H9 (cell line): ENCODE measurements at regions not wholly inside any gene's neighbourhood (a gene's known extent, or its start where the extent isn't known, plus 50 kb on each side); places are given as distances from the start of the nearest gene placed in this dataset.

Experiments
- DNase-seq: peaks from one replicate; pipeline ENCODE4 v3.0.0-alpha.2; 2017
- H2AFZ ChIP-seq: one replicate; pipeline ENCODE4 v1.6.1; 2013; ENCODE audit warnings: mild to moderate bottlenecking, low read length, control low read depth, moderate library complexity
- H2AK5ac ChIP-seq: 2 replicates; pipeline ENCODE4 v1.6.1; 2013; ENCODE audit warnings: low read length, control low read depth, mixed read lengths; ENCODE audit not compliant: insufficient read length
- H2BK120ac ChIP-seq: one replicate; pipeline ENCODE4 v1.6.1; 2013; ENCODE audit warnings: low read depth, mild to moderate bottlenecking, low read length, control low read depth, inconsistent platforms; ENCODE audit not compliant: poor library complexity, severe bottlenecking
- H2BK12ac ChIP-seq: 2 replicates; pipeline ENCODE4 v1.6.1; 2013; ENCODE audit warnings: low read length, control low read depth, mixed read lengths, low read depth; ENCODE audit not compliant: insufficient read length
- H2BK15ac ChIP-seq: 2 replicates; pipeline ENCODE4 v1.6.1; 2013; ENCODE audit warnings: low read depth, low read length, control low read depth
- H2BK20ac ChIP-seq: one replicate; pipeline ENCODE4 v1.6.1; 2013; ENCODE audit warnings: low read depth, mild to moderate bottlenecking, low read length, control low read depth, inconsistent platforms; ENCODE audit not compliant: poor library complexity, severe bottlenecking
- H2BK5ac ChIP-seq: 2 replicates; pipeline ENCODE4 v1.6.1; 2013; ENCODE audit warnings: low read length, control low read depth, mixed read lengths; ENCODE audit not compliant: insufficient read length
- H3K14ac ChIP-seq: 2 replicates; pipeline ENCODE4 v1.6.1; 2013; ENCODE audit warnings: low read length, control low read depth; ENCODE audit not compliant: insufficient read depth
- H3K18ac ChIP-seq: 2 replicates; pipeline ENCODE4 v1.6.1; 2013; ENCODE audit warnings: low read depth, mild to moderate bottlenecking, mixed read lengths, low read length, control low read depth; ENCODE audit not compliant: insufficient read length
- H3K23ac ChIP-seq: 2 replicates; pipeline ENCODE4 v1.6.1; 2013; ENCODE audit warnings: low read length, control low read depth, mixed read lengths, low read depth; ENCODE audit not compliant: insufficient read length
- H3K23me2 ChIP-seq: 2 replicates; pipeline ENCODE4 v1.6.1; 2013; ENCODE audit warnings: low read depth, mild to moderate bottlenecking, mixed read lengths, low read length, control low read depth; ENCODE audit not compliant: insufficient read length, poor library complexity, severe bottlenecking
- H3K27ac ChIP-seq: 2 replicates; pipeline ENCODE4 v1.5.1; 2013; ENCODE audit warnings: low read length, control low read depth, mixed read lengths, low read depth; ENCODE audit not compliant: insufficient read length
- H3K27me3 ChIP-seq: 2 replicates; pipeline ENCODE4 v1.6.1; 2013; ENCODE audit warnings: low read length, control low read depth, inconsistent platforms; ENCODE audit not compliant: insufficient read depth
- H3K4ac ChIP-seq: 2 replicates; pipeline ENCODE4 v1.6.1; 2013; ENCODE audit warnings: low read depth, mild to moderate bottlenecking, control low read depth, inconsistent platforms, low read length, moderate library complexity
- H3K4me1 ChIP-seq: 2 replicates; pipeline ENCODE4 v1.6.1; 2013; ENCODE audit warnings: low read length, control low read depth, inconsistent platforms; ENCODE audit not compliant: insufficient read depth
- H3K4me2 ChIP-seq: 2 replicates; pipeline ENCODE4 v1.6.1; 2013; ENCODE audit warnings: low read length, control low read depth, mixed read lengths; ENCODE audit not compliant: insufficient read length, insufficient read depth
- H3K56ac ChIP-seq: 2 replicates; pipeline ENCODE4 v1.6.1; 2013; ENCODE audit warnings: low read depth, mild to moderate bottlenecking, mixed read lengths, low read length, control low read depth; ENCODE audit not compliant: insufficient read length
- H3K79me1 ChIP-seq: 2 replicates; pipeline ENCODE4 v1.6.1; 2013; ENCODE audit warnings: low read depth, mild to moderate bottlenecking, moderate library complexity, low read length, control low read depth, inconsistent platforms; ENCODE audit not compliant: insufficient read depth, poor library complexity, severe bottlenecking
- H3K79me2 ChIP-seq: 2 replicates; pipeline ENCODE4 v1.6.1; 2013; ENCODE audit warnings: low read length, control low read depth, inconsistent platforms; ENCODE audit not compliant: insufficient read depth
- H3K9ac ChIP-seq: 2 replicates; pipeline ENCODE4 v1.6.1; 2013; ENCODE audit warnings: low read length, control low read depth, mixed read lengths; ENCODE audit not compliant: insufficient read length; ENCODE audit errors: extremely low read depth
- H3K9me3 ChIP-seq: one replicate; pipeline ENCODE4 v1.6.1; 2013; ENCODE audit warnings: low read depth, low read length, inconsistent platforms; ENCODE audit not compliant: control insufficient read depth
- H3T11ph ChIP-seq: one replicate; pipeline ENCODE4 v1.6.1; 2013; ENCODE audit warnings: mild to moderate bottlenecking, low read length, control low read depth, inconsistent platforms
- H4K20me1 ChIP-seq: one replicate; pipeline ENCODE4 v1.6.1; 2013; ENCODE audit not compliant: control insufficient read depth, insufficient read length, insufficient read depth
- H4K5ac ChIP-seq: 2 replicates; pipeline ENCODE4 v1.6.1; 2013; ENCODE audit warnings: low read depth, mild to moderate bottlenecking, mixed read lengths, low read length, control low read depth; ENCODE audit not compliant: insufficient read length
- H4K8ac ChIP-seq: replicated peaks from 2 replicates; pipeline ENCODE4 v1.6.1; 2013; ENCODE audit warnings: low read length, control low read depth, mixed read lengths, low read depth; ENCODE audit not compliant: insufficient read length
- H4K91ac ChIP-seq: 2 replicates; pipeline ENCODE4 v1.6.1; 2013; ENCODE audit warnings: low read depth, mild to moderate bottlenecking, moderate library complexity, mixed read lengths, low read length, control low read depth; ENCODE audit not compliant: insufficient read length
- H3K27ac Mint-ChIP-seq, 3 experiments: 2 replicates in 2 of 3; 3 replicates in 1 of 3; pipeline ENCODE4 v1.8.0; 2020 to 2021; ENCODE audit warnings: mixed read lengths in 3 of 3, mild to moderate bottlenecking in 1 of 3, moderate library complexity in 1 of 3
- H3K27me3 Mint-ChIP-seq: 2 replicates; pipeline ENCODE4 v1.8.0; 2021; ENCODE audit warnings: low read depth, mild to moderate bottlenecking, moderate library complexity, mixed read lengths
- H3K36me3 Mint-ChIP-seq, 3 experiments: 2 replicates in 2 of 3; 3 replicates in 1 of 3; pipeline ENCODE4 v1.8.0; 2020 to 2021; ENCODE audit warnings: low read depth in 3 of 3, mixed read lengths in 3 of 3; ENCODE audit not compliant: insufficient read depth in 1 of 3
- H3K4me1 Mint-ChIP-seq, 2 experiments: 2 replicates each; pipeline ENCODE4 v1.8.0; 2020; ENCODE audit warnings: mixed read lengths in 2 of 2
- H3K4me3 Mint-ChIP-seq, 2 experiments: 2 replicates in 1 of 2; 3 replicates in 1 of 2; pipeline ENCODE4 v1.8.0; 2020 to 2021; ENCODE audit warnings: mild to moderate bottlenecking in 2 of 2, mixed read lengths in 2 of 2, moderate library complexity in 1 of 2
- H3K9me3 Mint-ChIP-seq, 2 experiments: 2 replicates in 1 of 2; 3 replicates in 1 of 2; pipeline ENCODE4 v1.8.0; 2020; ENCODE audit warnings: mild to moderate bottlenecking in 2 of 2, mixed read lengths in 2 of 2, moderate library complexity in 1 of 2
- CTCF ChIP-seq: fragments of 200-600 bp; sonication (generic); conservative IDR thresholded peaks from 3 replicates; pipeline ENCODE4 v1.8.0; 2021; ENCODE audit warnings: antibody characterized with exemption, mild to moderate bottlenecking

DNA sequence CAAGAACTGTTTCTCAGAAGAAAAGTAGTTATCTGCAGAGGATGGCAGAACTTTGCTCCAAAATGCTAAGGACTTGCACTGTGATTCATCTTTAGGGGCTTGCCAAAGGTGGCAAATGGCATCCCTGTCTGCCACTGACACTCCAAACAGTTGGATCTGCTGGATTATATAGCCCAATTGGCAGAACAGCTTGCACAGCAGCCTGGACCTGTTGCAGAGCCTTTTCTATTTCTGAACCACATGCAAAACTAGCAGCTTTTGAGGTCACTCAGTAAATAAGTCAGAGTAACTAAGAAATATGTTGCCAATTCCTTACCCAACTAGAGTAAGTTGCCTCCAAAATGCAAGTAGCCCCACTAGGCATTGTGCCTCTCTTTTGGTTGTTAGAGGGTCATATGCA lies 397.5 kb upstream of the NOVA1 start:
- no peak overlapping the region for H2BK5ac ChIP-seq
- H4K20me1 ChIP-seq = no peaks in the 10 kb centered on the region
- H3K9ac ChIP-seq = no peak overlapping the region
- H3K79me2 ChIP-seq = no peaks in the 10 kb centered on the region
- H3K4ac ChIP-seq = no peak overlapping the region
- no peak overlapping the region for H2AFZ ChIP-seq
- H4K5ac ChIP-seq = no peak overlapping the region
- no peak overlapping the region for H3K23ac ChIP-seq
- Mint-ChIP-seq H3K27me3 (no peaks in the 10 kb centered on the region), H3K27ac (no peak overlapping the region), H3K4me1 (no peaks in the 10 kb centered on the region), H3K4me3 (no peak overlapping the region), H3K9me3 (no peaks in the 10 kb centered on the region), H3K36me3 (no peaks in the 10 kb centered on the region)
- H2AK5ac ChIP-seq = no peak overlapping the region
- no peak overlapping the region for H3K14ac ChIP-seq
- H4K8ac ChIP-seq = no peak overlapping the region
- H3K56ac ChIP-seq = no peak overlapping the region
- no peaks in the 10 kb centered on the region for H3K23me2 ChIP-seq
- TF ChIP-seq CTCF = no peak
- no peak overlapping the region for H2BK20ac ChIP-seq
- H3K4me2 ChIP-seq = no peak overlapping the region
- no peak overlapping the region for H2BK15ac ChIP-seq
- H3K18ac ChIP-seq = no peak overlapping the region
- no peaks in the 10 kb centered on the region for H3K9me3 ChIP-seq
- no peak overlapping the region for H2BK12ac ChIP-seq
- H2BK120ac ChIP-seq = no peak overlapping the region
- H3K4me1 ChIP-seq = no peaks in the 10 kb centered on the region
- DNase-seq = no peak
- H3K27ac ChIP-seq = no peak overlapping the region
- H4K91ac ChIP-seq = no peak overlapping the region
- no peak overlapping the region for H3T11ph ChIP-seq
- no peaks in the 10 kb centered on the region for H3K27me3 ChIP-seq
- H3K79me1 ChIP-seq = no peaks in the 10 kb centered on the region
